GM21825 (cell line): ENCODE measurements at regions not wholly inside any gene's neighbourhood (a gene's known extent, or its start where the extent isn't known, plus 50 kb on each side); places are given as distances from the start of the nearest gene placed in this dataset.

ENCODE experiments used
- ATAC-seq: cut with Tn5 transposase; IDR thresholded peaks from one replicate; pipeline ENCODE4 v1.9.1; 2021; ENCODE audit warnings: mild to moderate bottlenecking, moderate library complexity; ENCODE audit not compliant: unreplicated experiment

- no peak for ATAC-seq
These were observed 1718.9 kb upstream of the MIR17HG start for GRCh38 chr13:89628567-89628966.

GRCh38 chr13:89650226-89650625 is 1697.3 kb upstream of the MIR17HG start:
- no peak for ATAC-seq

- no peak for ATAC-seq
These were observed 1686.7 kb upstream of the MIR17HG start for GRCh38 chr13:89660752-89661151.

DNA sequence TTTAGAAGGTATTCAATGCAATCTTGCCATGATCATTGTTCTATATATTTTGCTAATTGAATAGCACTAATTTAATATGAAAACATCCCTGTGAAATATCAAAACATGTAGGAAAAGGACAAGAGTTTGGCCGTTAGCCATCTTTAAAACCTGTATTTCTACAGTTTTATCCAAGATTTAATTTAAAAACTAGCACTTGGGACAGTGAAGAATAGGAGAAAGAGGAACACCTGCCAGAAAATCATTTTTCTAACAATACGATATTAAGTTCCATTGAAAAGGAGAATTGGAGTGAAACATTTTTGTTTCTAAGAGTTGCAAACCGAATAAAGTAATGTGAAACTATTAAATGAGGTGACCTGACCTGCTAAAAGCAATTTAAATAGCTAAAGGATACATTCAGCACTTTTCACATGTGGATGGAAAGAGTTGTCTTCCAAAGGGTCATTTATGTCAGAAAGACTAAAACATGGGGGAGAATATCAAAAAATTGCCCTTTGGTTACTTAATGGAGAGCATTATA is 1673.6 kb upstream of the MIR17HG start:
- no peak for ATAC-seq

- ATAC-seq = no peak
These were observed 1668.9 kb upstream of the MIR17HG start for GRCh38 chr13:89678466-89679121.

GRCh38 chr13:89684896-89685295 is 1662.6 kb upstream of the MIR17HG start:
- no peak for ATAC-seq

DNA sequence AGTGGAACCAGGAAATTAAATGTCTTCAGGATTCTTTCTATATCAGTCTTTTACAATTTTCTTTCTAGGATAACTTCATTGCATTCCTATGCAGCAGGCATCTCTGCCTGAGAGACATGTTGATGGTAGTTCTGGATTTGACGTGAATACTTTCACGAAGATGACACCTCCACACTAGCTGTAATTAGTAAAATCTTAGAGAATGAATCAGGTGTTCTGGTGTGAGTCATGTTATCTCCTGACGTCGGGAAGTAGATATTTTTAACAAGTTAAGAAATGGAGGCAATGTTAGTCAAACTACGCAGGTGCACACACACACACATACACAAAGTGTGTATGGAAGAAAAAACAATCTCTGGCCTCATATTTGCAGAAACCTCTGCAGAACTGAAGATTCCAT is 1661.3 kb upstream of the MIR17HG start:
- ATAC-seq = no peak

DNA sequence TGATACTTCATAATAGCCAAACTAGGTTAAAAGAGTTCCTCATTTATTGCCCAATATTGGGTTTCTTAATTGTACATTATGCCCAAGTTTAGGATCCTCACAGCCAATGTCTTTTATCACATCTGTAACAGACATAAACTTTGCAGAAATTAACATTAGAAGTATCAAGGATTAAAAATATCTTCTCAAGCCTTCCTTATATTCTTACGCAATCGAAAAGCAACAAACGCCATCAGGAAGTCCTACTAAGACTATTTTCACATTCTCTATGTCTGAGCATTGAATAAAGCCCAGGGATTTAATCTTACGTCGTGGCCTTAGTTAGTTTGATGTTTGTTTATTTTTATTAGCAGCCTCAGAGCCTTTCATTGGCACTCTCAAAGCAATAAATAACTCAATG is 1660.4 kb upstream of the MIR17HG start:
- no peak for ATAC-seq

- no peak for ATAC-seq
These were observed 1658.6 kb upstream of the MIR17HG start for GRCh38 chr13:89688918-89689317.

DNA sequence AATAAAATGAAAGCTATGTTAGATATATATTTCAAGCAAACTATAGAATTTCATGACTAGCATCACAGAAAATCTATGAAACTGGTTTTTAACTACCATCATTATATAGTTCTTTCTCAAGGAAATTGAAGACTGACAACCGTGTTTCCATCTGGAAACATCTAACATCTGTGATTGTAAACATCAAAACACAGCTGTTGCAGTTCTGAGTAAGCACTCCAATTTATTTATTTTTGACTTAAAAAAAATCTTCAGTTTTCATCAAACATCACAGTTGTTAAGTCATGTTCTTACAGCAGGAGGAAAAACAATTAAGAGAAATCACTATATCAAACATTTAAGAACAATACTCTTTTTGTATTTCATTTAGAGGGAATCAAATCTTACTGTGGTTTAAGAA is 1653.0 kb upstream of the MIR17HG start:
- ATAC-seq = no peak

DNA sequence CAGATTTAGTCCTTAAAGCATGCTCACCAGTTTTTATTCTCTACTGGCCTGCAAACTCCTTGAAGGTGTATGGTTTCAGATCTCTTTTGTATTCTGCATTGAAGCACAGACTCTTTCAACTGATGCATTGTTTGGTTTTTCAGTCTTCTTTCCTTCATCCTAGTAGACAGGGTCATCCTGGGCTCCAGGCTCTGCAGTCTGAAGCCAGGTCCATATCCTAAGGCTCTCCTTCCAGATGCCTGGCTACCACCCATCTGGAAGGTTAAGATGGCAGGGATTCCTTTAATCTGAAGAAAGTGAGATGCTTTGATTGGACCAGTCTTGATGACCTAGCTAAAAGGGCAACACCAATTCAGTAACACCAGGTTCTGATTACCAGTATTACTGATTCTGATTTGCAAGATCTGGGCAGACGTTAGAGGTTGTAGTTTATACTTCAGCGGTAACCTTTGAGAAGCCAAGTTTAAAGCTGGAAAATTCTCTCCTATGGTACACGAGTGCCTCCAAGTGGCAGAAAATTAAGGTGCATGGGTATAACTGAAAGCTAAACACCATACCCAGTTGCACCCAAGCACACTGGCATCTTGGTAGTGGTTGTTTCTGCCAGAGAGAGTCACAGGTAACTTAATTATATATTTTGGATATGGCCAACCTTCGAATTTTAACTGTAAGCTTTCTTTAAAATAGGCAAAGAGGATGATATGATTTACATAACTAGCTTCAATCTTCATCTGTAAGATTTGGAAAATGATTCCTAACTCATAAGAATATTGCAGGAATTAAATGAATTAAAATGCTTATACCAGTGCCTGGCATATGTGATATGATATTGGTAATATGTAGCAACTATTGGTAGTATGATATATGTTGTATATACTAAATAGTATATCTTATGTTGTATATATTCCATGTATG is 1651.9 kb upstream of the MIR17HG start:
- ATAC-seq = no peak

DNA sequence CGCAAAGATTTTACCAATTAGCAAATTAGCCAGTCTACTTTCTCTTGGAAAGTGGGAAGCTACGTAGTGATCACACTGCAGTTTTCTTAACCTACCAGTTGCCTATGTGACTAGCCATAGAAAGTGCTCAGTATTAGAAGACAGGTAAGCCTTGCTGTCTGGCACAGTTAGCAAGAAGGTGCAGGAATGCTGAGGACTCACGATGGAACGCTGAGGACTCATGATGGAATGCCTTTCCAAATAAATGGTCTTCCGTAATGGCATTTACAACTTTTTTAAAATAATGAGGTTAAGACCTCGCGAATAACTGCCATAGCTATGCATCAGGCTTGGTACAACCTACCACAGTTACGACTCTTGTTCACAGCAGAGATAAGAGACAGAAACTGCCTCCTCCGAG is 1645.6 kb upstream of the MIR17HG start:
- no peak for ATAC-seq

DNA sequence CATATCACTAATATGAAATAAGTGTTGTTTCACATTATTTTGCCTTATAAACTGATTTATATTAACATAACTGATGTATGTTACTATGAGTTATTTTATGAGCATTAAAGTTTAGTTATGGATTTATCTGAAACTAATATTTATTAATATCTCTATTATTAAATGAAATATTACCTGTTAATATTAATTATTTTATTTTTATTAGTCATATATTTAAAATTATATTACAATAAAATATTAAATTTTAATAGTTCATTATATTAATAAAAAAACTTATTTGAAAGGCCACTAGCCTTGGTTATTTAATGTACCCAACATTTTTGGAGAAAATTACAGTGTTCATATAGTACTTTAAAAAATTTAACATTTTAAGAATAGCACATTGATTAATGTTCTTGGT is 1643.4 kb upstream of the MIR17HG start:
- ATAC-seq = no peak

DNA sequence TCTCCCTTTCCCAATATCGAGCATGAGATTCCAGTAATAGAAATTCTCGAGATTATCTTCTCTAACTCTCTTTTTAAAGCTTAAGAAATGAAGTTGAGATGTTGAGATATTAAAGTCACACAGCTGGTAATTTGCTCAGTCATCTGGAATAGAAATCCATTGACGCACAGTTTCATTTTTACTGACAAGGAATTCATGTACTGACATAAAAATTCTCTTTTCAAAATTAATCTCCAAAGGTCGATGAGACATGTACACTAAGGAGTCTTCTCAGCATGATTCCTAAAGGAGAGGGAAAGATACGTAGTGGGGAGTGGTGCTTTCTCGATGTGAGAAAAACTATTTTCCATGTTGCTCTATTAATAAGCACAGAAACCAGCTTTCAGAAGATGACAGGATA is 1639.5 kb upstream of the MIR17HG start:
- no peak for ATAC-seq

DNA sequence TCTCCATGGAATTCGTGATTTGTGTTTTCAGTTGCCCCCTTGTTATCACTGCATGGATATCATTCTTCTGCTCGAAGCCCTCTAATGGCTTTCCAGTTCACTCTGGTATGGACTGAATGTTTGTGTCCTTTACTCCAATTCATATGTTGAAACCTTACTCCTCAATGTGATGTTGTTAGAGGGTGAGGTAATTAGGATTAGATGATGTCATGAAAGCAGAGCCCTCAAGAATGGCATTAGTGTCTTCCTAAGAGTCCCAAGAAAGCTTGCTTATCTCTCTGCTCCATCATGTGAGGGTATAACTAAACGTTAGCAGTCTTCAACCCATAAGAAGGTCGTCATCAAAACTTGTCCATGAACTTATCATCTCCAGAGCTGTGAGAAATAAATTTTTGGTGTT is 1626.3 kb upstream of the MIR17HG start:
- no peak for ATAC-seq

GRCh38 chr13:89726690-89727435 is 1620.6 kb upstream of the MIR17HG start:
- ATAC-seq = no peak

DNA sequence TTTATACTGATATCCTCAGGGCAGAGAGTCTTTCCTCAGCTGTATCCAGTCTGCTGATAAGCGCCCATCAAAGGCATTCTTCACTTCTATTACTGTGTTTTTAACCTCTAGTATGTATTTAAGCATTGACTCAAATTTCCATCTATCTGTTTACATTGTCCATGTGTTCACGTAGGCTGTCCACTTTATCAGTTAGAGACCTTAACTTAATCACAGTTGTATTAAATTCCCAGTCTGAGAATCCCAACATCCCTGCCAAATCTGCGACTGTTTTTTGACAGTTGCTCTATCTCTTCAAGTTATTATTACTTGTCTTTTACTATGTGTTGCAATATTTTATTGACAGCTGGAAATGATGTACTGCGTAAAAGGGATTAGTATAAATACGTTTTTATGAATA is 1613.7 kb upstream of the MIR17HG start:
- no peak for ATAC-seq

DNA sequence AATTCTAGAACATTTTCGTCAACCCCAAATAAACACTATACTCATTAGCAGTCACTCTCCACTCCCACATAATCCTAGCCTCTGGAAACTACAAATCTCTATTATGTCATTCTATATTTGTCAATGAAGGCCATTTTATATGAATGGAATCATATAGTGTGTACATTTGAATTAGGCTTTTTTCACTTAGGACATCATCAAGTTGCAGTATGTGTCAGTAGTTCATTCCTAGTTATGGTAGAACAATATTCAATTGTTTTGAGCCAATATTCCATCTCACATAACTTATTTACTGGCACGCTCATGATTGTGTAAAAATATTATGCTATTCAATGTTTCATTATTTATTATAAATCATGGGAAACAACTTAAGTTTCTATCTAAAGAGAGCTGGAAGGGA is 1610.4 kb upstream of the MIR17HG start:
- ATAC-seq = no peak

DNA sequence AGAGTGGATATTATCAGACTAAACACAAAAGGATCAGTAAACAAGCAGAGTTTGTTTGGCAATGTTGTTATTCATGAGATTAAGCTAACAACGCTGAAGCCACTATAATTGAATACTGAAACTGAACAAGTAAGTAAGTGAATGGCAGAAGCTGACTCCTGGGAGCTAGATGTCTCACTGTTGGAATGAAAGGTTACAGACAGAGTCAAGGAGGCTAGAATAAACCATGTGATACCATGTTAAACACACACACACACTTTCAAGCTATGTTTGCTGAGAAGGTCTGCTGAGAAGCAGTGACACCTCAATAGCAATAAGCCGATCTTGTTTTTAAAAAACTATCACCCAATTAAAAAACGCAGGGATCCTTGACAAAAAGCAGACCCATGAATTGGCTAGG is 1609.4 kb upstream of the MIR17HG start:
- no peak for ATAC-seq

DNA sequence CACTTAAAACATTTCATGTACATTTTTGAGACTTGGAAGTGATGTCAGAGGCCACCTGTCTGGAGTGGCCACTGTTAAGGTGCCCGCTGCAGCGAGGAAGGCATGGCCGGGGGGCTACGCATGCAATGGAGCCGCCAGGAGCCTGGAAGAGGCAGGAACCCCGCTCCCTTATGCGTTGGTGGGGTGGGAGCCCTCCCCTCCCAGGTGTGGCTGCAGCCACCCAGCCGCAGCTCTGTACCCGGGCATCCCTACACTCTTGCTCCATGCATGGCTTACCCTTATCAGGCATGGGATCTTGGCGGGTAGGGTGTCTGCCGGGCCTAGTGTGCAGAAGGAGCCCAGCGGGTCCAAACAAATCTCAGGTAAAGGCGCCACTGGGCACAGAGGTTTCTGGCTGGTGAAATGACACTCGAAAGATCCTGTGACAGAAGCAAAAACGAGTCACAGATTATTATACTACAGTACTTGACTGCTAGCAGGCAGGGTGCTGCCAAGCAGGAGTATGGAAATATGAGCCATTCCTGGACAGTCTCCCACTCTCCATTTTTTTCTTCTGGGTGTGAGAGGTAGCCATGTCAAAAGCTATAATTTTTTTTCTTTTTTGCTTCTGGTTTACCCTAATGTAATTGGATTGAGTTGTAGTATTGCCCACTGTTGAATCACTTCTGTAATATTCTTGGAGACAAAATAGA is 1606.3 kb upstream of the MIR17HG start:
- no peak for ATAC-seq

GRCh38 chr13:89746554-89746953 is 1600.9 kb upstream of the MIR17HG start:
- no peak for ATAC-seq
